OCI-M2 (cell line): ENCODE measurements at regions not wholly inside any gene's neighbourhood (a gene's known extent, or its start where the extent isn't known, plus 50 kb on each side); places are given as distances from the start of the nearest gene placed in this dataset.

Source experiments
- DNase-seq: peaks from one replicate; lab custom pipeline; 2025; ENCODE audit not compliant: unreplicated experiment; lab: John Stamatoyannopoulos, UW

GRCh38 chr20:62545271-62545670 lies 69.5 kb upstream of the GATA5 start:
- DNase-seq = no peak

- no peak for DNase-seq
These were observed 70.2 kb upstream of the GATA5 start for GRCh38 chr20:62545901-62546525.

GRCh38 chr20:62546606-62547005 lies 70.8 kb upstream of the GATA5 start:
- no peak for DNase-seq

- no peak for DNase-seq
These were observed 71.6 kb upstream of the GATA5 start for GRCh38 chr20:62547364-62547763.

- no peak for DNase-seq
These were observed 72.7 kb upstream of the GATA5 start for GRCh38 chr20:62548471-62548870.

- DNase-seq = no peak
These were observed 73.2 kb upstream of the GATA5 start for GRCh38 chr20:62549029-62549428.

- DNase-seq = no peak
These were observed 73.8 kb upstream of the GATA5 start for GRCh38 chr20:62549499-62550086.

GRCh38 chr20:62550087-62550632 lies 74.4 kb upstream of the GATA5 start:
- DNase-seq = no peak

GRCh38 chr20:62551407-62552323 lies 75.9 kb upstream of the GATA5 start:
- no peak for DNase-seq

GRCh38 chr20:62552613-62553012 lies 76.8 kb upstream of the GATA5 start:
- no peak for DNase-seq

- DNase-seq = no peak
These were observed 77.5 kb upstream of the GATA5 start for GRCh38 chr20:62553136-62553837.

- DNase-seq = no peak
These were observed 78.0 kb upstream of the GATA5 start for GRCh38 chr20:62553838-62554161.

GRCh38 chr20:62554214-62554897 lies 78.6 kb upstream of the GATA5 start:
- no peak for DNase-seq

GRCh38 chr20:62554898-62555641 lies 79.3 kb upstream of the GATA5 start:
- DNase-seq = no peak

- no peak for DNase-seq
These were observed 80.0 kb upstream of the GATA5 start for GRCh38 chr20:62555642-62556420.

GRCh38 chr20:62557462-62557861 lies 81.7 kb upstream of the GATA5 start:
- no peak for DNase-seq

GRCh38 chr20:62557999-62558408 lies 82.2 kb upstream of the GATA5 start:
- DNase-seq = no peak

GRCh38 chr20:62558779-62559178 lies 83.0 kb upstream of the GATA5 start:
- DNase-seq = no peak

- no peak for DNase-seq
These were observed 82.1 kb upstream of the SLCO4A1 start for GRCh38 chr20:62560162-62560561.
